Left lung (tissue), 4 donors: ENCODE measurements at regions not wholly inside any gene's neighbourhood (a gene's known extent, or its start where the extent isn't known, plus 50 kb on each side); places are given as distances from the start of the nearest gene placed in this dataset.

ENCODE experiments used
- ATAC-seq: fragments of 200-7000 bp; cut with Tn5 transposase; one replicate; pipeline ENCODE4 v1.9.1; 2020; ENCODE audit warnings: moderate library complexity
- DNase-seq, 4 donors: peaks; one replicate each; pipeline ENCODE4 v3.0.0-alpha.2; 2013 to 2020
- H3K27ac ChIP-seq, 2 donors: fragments of 200-600 bp; sonication (generic) in 1 of 2; one replicate each; pipeline versions ENCODE4 v1.5.0 to v1.8.0; 2020 to 2021
- H3K27me3 ChIP-seq, 2 donors: fragments of 200-600 bp; sonication (generic) in 1 of 2; one replicate each; pipeline versions ENCODE4 v1.5.0 to v1.8.0; 2020 to 2021
- H3K36me3 ChIP-seq, 2 donors: fragments of 200-600 bp; sonication (generic) in 1 of 2; one replicate each; pipeline versions ENCODE4 v1.5.0 to v1.8.0; 2020 to 2021
- H3K4me1 ChIP-seq, 2 donors: fragments of 200-600 bp; one replicate each; pipeline ENCODE4 v1.8.0; 2021
- H3K4me3 ChIP-seq, 2 donors: fragments of 200-600 bp; sonication (generic) in 1 of 2; one replicate each; pipeline versions ENCODE4 v1.5.0 to v1.8.0; 2020 to 2021; ENCODE audit warnings: mild to moderate bottlenecking in 1 of 2
- H3K9me3 ChIP-seq, 2 donors: fragments of 200-600 bp; sonication (generic) in 1 of 2; one replicate each; pipeline versions ENCODE4 v1.5.0 to v1.8.0; 2020 to 2021
- CTCF ChIP-seq, 2 donors: fragments of 200-600 bp; sonication (generic) in 1 of 2; IDR thresholded peaks; one replicate each; pipeline versions ENCODE4 v1.5.0 to v1.8.0; 2021; ENCODE audit warnings: antibody characterized with exemption in 2 of 2
- intact Hi-C, 2 donors: fragments of 100-400 bp; cut with DNase I; formaldehyde crosslinking; loops; one replicate each; pipeline versions ENCODE4 v1.11.2 to v1.14.2; 2022
- donor health status: DM: no; HTN: yes; CAD: no.
- donor health status: DM: no; HTN: no; CAD: no.

GRCh38 chr6:140908505-140908904 lies 1224.2 kb upstream of the GJE1 start:
- H3K4me1 ChIP-seq, result no peaks in the 10 kb centered on the region
- H3K9me3 ChIP-seq, result no peaks in the 10 kb centered on the region
- H3K4me3 ChIP-seq, result no peak overlapping the region
- no peaks in the 10 kb centered on the region for H3K36me3 ChIP-seq
- no peak overlapping the region for H3K27ac ChIP-seq
- no peaks in the 10 kb centered on the region for H3K27me3 ChIP-seq
- DNase-seq, result no peak
- intact Hi-C loops, result no loop called here
- no peak for TF ChIP-seq CTCF (IDR thresholded peaks at IDR 0.05)
- no peak for ATAC-seq

- Histone ChIP-seq H3K27me3 (no peaks in the 10 kb centered on the region), H3K27ac (no peak overlapping the region), H3K4me3 (no peak overlapping the region), H3K9me3 (no peaks in the 10 kb centered on the region), H3K36me3 (no peaks in the 10 kb centered on the region), H3K4me1 (no peaks in the 10 kb centered on the region)
- no peak for TF ChIP-seq CTCF (IDR thresholded peaks at IDR 0.05)
- DNase-seq (peak in 1 of 4 donors; percentile 68), ATAC-seq (no peak)
- intact Hi-C loops, result no loop called here
Observed at GRCh38 chr6:140907235-140907634, 1225.5 kb upstream of the GJE1 start.

- Histone ChIP-seq H3K4me1 (no peaks in the 10 kb centered on the region), H3K9me3 (peaks cover 0 to 9% of the 10 kb centered on the region in 2 donors), H3K4me3 (no peak overlapping the region), H3K27ac (no peak overlapping the region), H3K36me3 (no peaks in the 10 kb centered on the region), H3K27me3 (no peaks in the 10 kb centered on the region)
- no peak for TF ChIP-seq CTCF (IDR thresholded peaks at IDR 0.05)
- intact Hi-C loops, result no loop called here
- DNase-seq (no peak), ATAC-seq (no peak)
Observed at GRCh38 chr6:140905724-140906123, 1227.0 kb upstream of the GJE1 start.

GRCh38 chr6:140905050-140905449 lies 1227.7 kb upstream of the GJE1 start:
- H3K4me3 ChIP-seq, result no peak overlapping the region
- TF ChIP-seq CTCF (IDR thresholded peaks at IDR 0.05), result no peak
- DNase-seq, result no peak
- intact Hi-C loops, result no loop called here
- ATAC-seq, result no peak
- H3K4me1 ChIP-seq, result no peaks in the 10 kb centered on the region
- no peak overlapping the region for H3K27ac ChIP-seq
- H3K9me3 ChIP-seq, result peaks cover 0 to 9% of the 10 kb centered on the region in 2 donors
- no peaks in the 10 kb centered on the region for H3K36me3 ChIP-seq
- H3K27me3 ChIP-seq, result no peaks in the 10 kb centered on the region

- Histone ChIP-seq H3K27ac (no peak overlapping the region), H3K4me3 (peak overlapping the region in 1 of 2 donors; percentile 0), H3K36me3 (no peaks in the 10 kb centered on the region), H3K9me3 (peaks cover 0 to 13% of the 10 kb centered on the region in 2 donors), H3K4me1 (no peaks in the 10 kb centered on the region), H3K27me3 (no peaks in the 10 kb centered on the region)
- intact Hi-C loops, result no loop called here
- peak in 2 of 4 donors; percentile 48 to 59 for DNase-seq
- ATAC-seq, result peak; percentile 83
- no peak for TF ChIP-seq CTCF (IDR thresholded peaks at IDR 0.05)
Observed at GRCh38 chr6:140897804-140898573, 1234.7 kb upstream of the GJE1 start.
